ENCODE measurements at regions not wholly inside any gene's neighbourhood (a gene's known extent, or its start where the extent isn't known, plus 50 kb on each side); places are given as distances from the start of the nearest gene placed in this dataset.
"Not testable (repeated sequence)": the region's sequence is repeated elsewhere in the genome, so short reads cannot be mapped to it uniquely, and the experiment has no call there.

- H3K4me3 Mint-ChIP-seq: no peak overlapping the region
- H3K27me3 Mint-ChIP-seq (ENCODE audit: low read depth in 2 of 2): peaks cover 14 to 25% of the 10 kb centered on the region in 2 donors
- no peak for TF ChIP-seq CTCF (IDR thresholded peaks at IDR 0.05)
- Histone ChIP-seq H3K4me1 (ENCODE audit: control insufficient read depth, insufficient read depth, low read length) (no peaks in the 10 kb centered on the region), H3K27me3 (ENCODE audit: control insufficient read depth, insufficient read depth, low read length) (no peaks in the 10 kb centered on the region), H3K9me3 (ENCODE audit: control insufficient read depth, insufficient read depth, low read length) (peaks cover 10% of the 10 kb centered on the region), H3K4me3 (ENCODE audit: low read length) (no peak overlapping the region), H3K36me3 (ENCODE audit: control insufficient read depth, insufficient read depth, low read length) (no peaks in the 10 kb centered on the region), H3K27ac (ENCODE audit: low read length) (no peak overlapping the region)
- ATAC-seq (no peak), DNase-seq (no peak)
- intact Hi-C loops (cut with micrococcal nuclease): no loop called here
- peaks cover 18% of the 10 kb centered on the region for H3K36me3 Mint-ChIP-seq
- H3K27ac Mint-ChIP-seq: no peak overlapping the region
- peaks cover 3 to 8% of the 10 kb centered on the region in 2 donors for H3K9me3 Mint-ChIP-seq
- H3K4me1 Mint-ChIP-seq: no peaks in the 10 kb centered on the region
- 57% methylated on average over 3 of the region's 3 CpGs for WGBS (ENCODE audit: insufficient coverage)
These were observed 124.2 kb upstream of the PCGF5 start for GRCh38 chr10:91096274-91096673.

GRCh38 chr10:91097313-91097712, 123.2 kb upstream of the PCGF5 start:
- no peaks in the 10 kb centered on the region for H3K4me1 Mint-ChIP-seq
- Histone ChIP-seq H3K27me3 (ENCODE audit: control insufficient read depth, insufficient read depth, low read length) (no peaks in the 10 kb centered on the region), H3K36me3 (ENCODE audit: control insufficient read depth, insufficient read depth, low read length) (no peaks in the 10 kb centered on the region), H3K4me1 (ENCODE audit: control insufficient read depth, insufficient read depth, low read length) (no peaks in the 10 kb centered on the region), H3K4me3 (ENCODE audit: low read length) (no peak overlapping the region), H3K9me3 (ENCODE audit: control insufficient read depth, insufficient read depth, low read length) (peaks cover 10% of the 10 kb centered on the region), H3K27ac (ENCODE audit: low read length) (no peak overlapping the region)
- H3K4me3 Mint-ChIP-seq: no peak overlapping the region
- H3K27me3 Mint-ChIP-seq (ENCODE audit: low read depth in 2 of 2): peaks cover 14 to 29% of the 10 kb centered on the region in 2 donors
- H3K36me3 Mint-ChIP-seq: peaks cover 18% of the 10 kb centered on the region
- H3K27ac Mint-ChIP-seq: no peak overlapping the region
- intact Hi-C loops (cut with micrococcal nuclease): no loop called here
- DNase-seq (no peak), ATAC-seq (no peak)
- no peak for TF ChIP-seq CTCF (IDR thresholded peaks at IDR 0.05)
- H3K9me3 Mint-ChIP-seq: peaks cover 3 to 8% of the 10 kb centered on the region in 2 donors

- H3K4me1 Mint-ChIP-seq; H3K27me3 ChIP-seq (ENCODE audit: control insufficient read depth, insufficient read depth, low read length); ATAC-seq; H3K36me3 ChIP-seq (ENCODE audit: control insufficient read depth, insufficient read depth, low read length); intact Hi-C loops (cut with micrococcal nuclease); H3K4me3 ChIP-seq (ENCODE audit: low read length); H3K9me3 Mint-ChIP-seq; DNase-seq; H3K4me3 Mint-ChIP-seq; H3K4me1 ChIP-seq (ENCODE audit: control insufficient read depth, insufficient read depth, low read length); H3K27ac Mint-ChIP-seq; H3K27ac ChIP-seq (ENCODE audit: low read length): not testable (repeated sequence)
- no CpG with 5 or more reads among the region's 2 CpGs for WGBS (ENCODE audit: insufficient coverage)
- peaks cover 10% of the 10 kb centered on the region for H3K9me3 ChIP-seq (ENCODE audit: control insufficient read depth, insufficient read depth, low read length)
- H3K36me3 Mint-ChIP-seq: peaks cover 18% of the 10 kb centered on the region
- peaks cover 16 to 29% of the 10 kb centered on the region in 2 donors for H3K27me3 Mint-ChIP-seq (ENCODE audit: low read depth in 2 of 2)
These were observed 122.4 kb upstream of the PCGF5 start for GRCh38 chr10:91098021-91098420.

- Histone ChIP-seq H3K4me3 (ENCODE audit: low read length) (no peak overlapping the region), H3K4me1 (ENCODE audit: control insufficient read depth, insufficient read depth, low read length) (no peaks in the 10 kb centered on the region), H3K9me3 (ENCODE audit: control insufficient read depth, insufficient read depth, low read length) (peaks cover under 1% of the 10 kb centered on the region), H3K36me3 (ENCODE audit: control insufficient read depth, insufficient read depth, low read length) (no peaks in the 10 kb centered on the region), H3K27ac (ENCODE audit: low read length) (no peak overlapping the region), H3K27me3 (ENCODE audit: control insufficient read depth, insufficient read depth, low read length) (no peaks in the 10 kb centered on the region)
- DNase-seq (no peak), ATAC-seq (no peak)
- no peak overlapping the region for H3K27ac Mint-ChIP-seq
- TF ChIP-seq CTCF (IDR thresholded peaks at IDR 0.05): no peak
- H3K4me1 Mint-ChIP-seq: no peaks in the 10 kb centered on the region
- 40% methylated on average over 5 of the region's 5 CpGs for WGBS (ENCODE audit: insufficient coverage)
- H3K36me3 Mint-ChIP-seq: no peaks in the 10 kb centered on the region
- peaks cover 0 to 2% of the 10 kb centered on the region in 2 donors for H3K9me3 Mint-ChIP-seq
- no peak overlapping the region for H3K4me3 Mint-ChIP-seq
- intact Hi-C loops (cut with micrococcal nuclease): no loop called here
- H3K27me3 Mint-ChIP-seq (ENCODE audit: low read depth in 2 of 2): peaks cover 14 to 17% of the 10 kb centered on the region in 2 donors
These were observed 116.9 kb upstream of the PCGF5 start for GRCh38 chr10:91103384-91104192.
